Neural cell (in vitro differentiated cells): ENCODE measurements at regions not wholly inside any gene's neighbourhood (a gene's known extent, or its start where the extent isn't known, plus 50 kb on each side); places are given as distances from the start of the nearest gene placed in this dataset.

Experiments used
- H2AFZ ChIP-seq: fragments of 200-600, 300-800 bp; sonication (generic), shearing (Covaris generic); 2 replicates; pipeline ENCODE4 v1.6.0; 2014; ENCODE audit warnings: low read depth, mild to moderate bottlenecking, antibody characterized with exemption, low read length, moderate library complexity
- H3F3A ChIP-seq: fragments of 200-600 bp; shearing (Covaris generic); 2 replicates; pipeline ENCODE4 v1.6.1; 2016; ENCODE audit warnings: mild to moderate bottlenecking, moderate library complexity, mixed read lengths, antibody characterized with exemption, low read length; ENCODE audit not compliant: insufficient read depth, poor library complexity, severe bottlenecking
- H3K27ac ChIP-seq: fragments of 200-600, 300-800 bp; sonication (generic), shearing (Covaris generic); 2 replicates; pipeline ENCODE4 v1.5.1; 2014; ENCODE audit warnings: mild to moderate bottlenecking, low read length, moderate library complexity
- H3K27me3 ChIP-seq: fragments of 300-800, 200-600 bp; sonication (generic), shearing (Covaris generic); 2 replicates; pipeline ENCODE4 v1.6.0; 2014; ENCODE audit warnings: mild to moderate bottlenecking, low read depth, low read length, moderate library complexity; ENCODE audit not compliant: insufficient read depth
- H3K36me3 ChIP-seq: fragments of 300-800, 200-600 bp; sonication (generic), shearing (Covaris generic); 2 replicates; pipeline ENCODE4 v1.5.1; 2014; ENCODE audit warnings: mild to moderate bottlenecking, antibody characterized with exemption, low read length, moderate library complexity; ENCODE audit not compliant: insufficient read depth
- H3K4me2 ChIP-seq: fragments of 300-800, 200-600 bp; sonication (generic), shearing (Covaris generic); 2 replicates; pipeline ENCODE4 v1.6.0; 2014; ENCODE audit warnings: mild to moderate bottlenecking, low read length
- H3K4me3 ChIP-seq: fragments of 300-800, 200-600 bp; sonication (generic), shearing (Covaris generic); 2 replicates; pipeline ENCODE4 v1.5.1; 2014; ENCODE audit warnings: mild to moderate bottlenecking, low read length, moderate library complexity
- H3K79me2 ChIP-seq: fragments of 200-600 bp; shearing (Covaris generic); replicated peaks from 2 replicates; pipeline ENCODE4 v1.6.0; 2014; ENCODE audit warnings: mild to moderate bottlenecking, low read length, moderate library complexity; ENCODE audit not compliant: insufficient read depth
- H3K9ac ChIP-seq: fragments of 300-800, 200-600 bp; sonication (generic), shearing (Covaris generic); 2 replicates; pipeline ENCODE4 v1.6.1; 2016; ENCODE audit warnings: mild to moderate bottlenecking, low read length, mixed read lengths
- H3K9me2 ChIP-seq: fragments of 200-600 bp; shearing (Covaris generic); 2 replicates; pipeline ENCODE4 v1.6.1; 2016; ENCODE audit warnings: mild to moderate bottlenecking, low read length, mixed read lengths; ENCODE audit not compliant: insufficient read depth
- H3K9me3 ChIP-seq: fragments of 200-600, 300-800 bp; sonication (generic), shearing (Covaris generic); 2 replicates; pipeline ENCODE4 v1.6.1; 2016; ENCODE audit warnings: mild to moderate bottlenecking, mixed run types, low read length, moderate library complexity, mixed read lengths
- H4K20me1 ChIP-seq: fragments of 200-600 bp; shearing (Covaris generic); 2 replicates; pipeline ENCODE4 v1.6.1; 2016; ENCODE audit warnings: mild to moderate bottlenecking, mixed run types; ENCODE audit not compliant: insufficient read depth
- CTCF ChIP-seq: fragments of 450-650 bp; IDR thresholded peaks from 2 replicates; pipeline ENCODE4 v1.5.1; 2014; ENCODE audit warnings: antibody characterized with exemption, mild to moderate bottlenecking, moderate library complexity; ENCODE audit not compliant: poor library complexity, severe bottlenecking
- EP300 ChIP-seq: fragments of 450-650 bp; conservative IDR thresholded peaks from 2 replicates; pipeline ENCODE4 v1.6.1; 2014; ENCODE audit warnings: antibody characterized with exemption, mild to moderate bottlenecking, moderate library complexity; ENCODE audit not compliant: poor library complexity, severe bottlenecking
- EZH2 ChIP-seq: fragments of 200-600, 300-800 bp; shearing (Covaris generic), sonication (generic); IDR thresholded peaks from 2 replicates; pipeline ENCODE4 v1.6.1; 2014; ENCODE audit warnings: antibody characterized with exemption, low read length, borderline replicate concordance, mild to moderate bottlenecking; ENCODE audit not compliant: insufficient read depth, poor library complexity, severe bottlenecking
- MXI1 ChIP-seq: fragments of 450-650 bp; conservative IDR thresholded peaks from 2 replicates; pipeline ENCODE4 v1.6.1; 2014; ENCODE audit warnings: antibody characterized with exemption, mild to moderate bottlenecking; ENCODE audit not compliant: poor library complexity, severe bottlenecking
- POLR2AphosphoS5 ChIP-seq: IDR thresholded peaks from 2 replicates; pipeline ENCODE4 v1.6.1; 2012
- RAD21 ChIP-seq: fragments of 450-650 bp; conservative IDR thresholded peaks from 2 replicates; pipeline ENCODE4 v1.6.1; 2014; ENCODE audit warnings: antibody characterized with exemption, mild to moderate bottlenecking, moderate library complexity
- REST ChIP-seq: IDR thresholded peaks from 2 replicates; pipeline ENCODE4 v1.6.1; 2012; ENCODE audit warnings: borderline replicate concordance
- SMC3 ChIP-seq: fragments of 450-650 bp; conservative IDR thresholded peaks from 2 replicates; pipeline ENCODE4 v1.6.1; 2014; ENCODE audit warnings: antibody characterized with exemption, mild to moderate bottlenecking, moderate library complexity; ENCODE audit not compliant: poor library complexity
- TAF1 ChIP-seq: IDR thresholded peaks from 2 replicates; pipeline ENCODE4 v1.6.1; 2012; ENCODE audit warnings: low read depth

- no peaks in the 10 kb centered on the region for H3K27me3 ChIP-seq
- H3K27ac ChIP-seq: no peak overlapping the region
- no peak overlapping the region for H2AFZ ChIP-seq
- no peaks in the 10 kb centered on the region for H3F3A ChIP-seq
- H3K36me3 ChIP-seq: no peaks in the 10 kb centered on the region
- H3K9me2 ChIP-seq: no peaks in the 10 kb centered on the region
- no peaks in the 10 kb centered on the region for H3K9me3 ChIP-seq
- TF ChIP-seq SMC3 (no peak), POLR2AphosphoS5 (no peak), REST (no peak), TAF1 (no peak), MXI1 (no peak), EP300 (no peak)
- H3K4me2 ChIP-seq: no peak overlapping the region
- no peaks in the 10 kb centered on the region for H4K20me1 ChIP-seq
- no peak overlapping the region for H3K9ac ChIP-seq
- H3K79me2 ChIP-seq: no peaks in the 10 kb centered on the region
- no peak overlapping the region for H3K4me3 ChIP-seq
These were observed 1221.7 kb upstream of the ZEB2 start for GRCh38 chr2:145741636-145742035.

- Histone ChIP-seq H3K4me3 (no peak overlapping the region), H3K27me3 (no peaks in the 10 kb centered on the region), H2AFZ (no peak overlapping the region), H3F3A (no peaks in the 10 kb centered on the region), H3K9ac (no peak overlapping the region), H3K9me3 (no peaks in the 10 kb centered on the region), H4K20me1 (no peaks in the 10 kb centered on the region), H3K9me2 (no peaks in the 10 kb centered on the region), H3K27ac (no peak overlapping the region), H3K36me3 (no peaks in the 10 kb centered on the region), H3K79me2 (no peaks in the 10 kb centered on the region), H3K4me2 (no peak overlapping the region)
- TF ChIP-seq EP300: no peak
- no peak for TF ChIP-seq TAF1
- TF ChIP-seq RAD21: no peak
- TF ChIP-seq REST: no peak
- no peak for TF ChIP-seq SMC3
These were observed 1221.3 kb upstream of the ZEB2 start for GRCh38 chr2:145741181-145741580.

- Histone ChIP-seq H3K27me3 (no peaks in the 10 kb centered on the region), H3K4me3 (no peak overlapping the region), H4K20me1 (no peaks in the 10 kb centered on the region), H3K27ac (no peak overlapping the region), H3K4me2 (no peak overlapping the region), H3K79me2 (no peaks in the 10 kb centered on the region), H3F3A (no peaks in the 10 kb centered on the region), H3K36me3 (no peaks in the 10 kb centered on the region), H2AFZ (no peak overlapping the region), H3K9ac (no peak overlapping the region), H3K9me3 (no peaks in the 10 kb centered on the region), H3K9me2 (no peaks in the 10 kb centered on the region)
- TF ChIP-seq SMC3 (no peak), POLR2AphosphoS5 (no peak), TAF1 (no peak), EP300 (no peak), CTCF (no peak), MXI1 (no peak), EZH2 (no peak), RAD21 (no peak), REST (no peak)
These were observed 1220.4 kb upstream of the ZEB2 start for GRCh38 chr2:145740302-145740701.
